ENCODE measurements at regions not wholly inside any gene's neighbourhood (a gene's known extent, or its start where the extent isn't known, plus 50 kb on each side); places are given as distances from the start of the nearest gene placed in this dataset.

GRCh38 chr1:178579095-178579494 lies 66.2 kb downstream of the TEX35 start:
- no peak overlapping the region for H3K4me3 ChIP-seq (ENCODE audit: low read depth, low read length)
- no peak for DNase-seq (ENCODE audit: low read depth)
- no peak for TF ChIP-seq CTCF (IDR thresholded peaks at IDR 0.05; ENCODE audit: control insufficient read depth, extremely low read depth, insufficient read depth)

GRCh38 chr1:178579562-178579961 lies 66.7 kb downstream of the TEX35 start:
- DNase-seq (ENCODE audit: low read depth): no peak

GRCh38 chr1:178580096-178580495 lies 67.2 kb downstream of the TEX35 start:
- no peak for TF ChIP-seq CTCF (IDR thresholded peaks at IDR 0.05; ENCODE audit: control insufficient read depth, extremely low read depth, insufficient read depth)
- no peak overlapping the region for H3K4me3 ChIP-seq (ENCODE audit: low read depth, low read length)
- DNase-seq (ENCODE audit: low read depth): no peak

More at GRCh38 chr1:178579562-178579961, 66.7 kb downstream of the TEX35 start:
- no peak overlapping the region for H3K4me3 ChIP-seq (ENCODE audit: low read depth, low read length)
- no peak for TF ChIP-seq CTCF (IDR thresholded peaks at IDR 0.05; ENCODE audit: control insufficient read depth, extremely low read depth, insufficient read depth)

GRCh38 chr1:178580876-178581275 lies 68.0 kb downstream of the TEX35 start:
- no peak for DNase-seq (ENCODE audit: low read depth)
- no peak overlapping the region for H3K4me3 ChIP-seq (ENCODE audit: low read depth, low read length)
- TF ChIP-seq CTCF (IDR thresholded peaks at IDR 0.05; ENCODE audit: control insufficient read depth, extremely low read depth, insufficient read depth): no peak

GRCh38 chr1:178581351-178582303 lies 68.7 kb downstream of the TEX35 start:
- H3K4me3 ChIP-seq (ENCODE audit: low read depth, low read length): no peak overlapping the region
- TF ChIP-seq CTCF (IDR thresholded peaks at IDR 0.05; ENCODE audit: control insufficient read depth, extremely low read depth, insufficient read depth): no peak
- no peak for DNase-seq (ENCODE audit: low read depth)

GRCh38 chr1:178587096-178587495 lies 74.2 kb downstream of the TEX35 start:
- DNase-seq (ENCODE audit: low read depth): no peak

More at GRCh38 chr1:178587096-178587495, 74.2 kb downstream of the TEX35 start:
- TF ChIP-seq CTCF (IDR thresholded peaks at IDR 0.05; ENCODE audit: control insufficient read depth, extremely low read depth, insufficient read depth): no peak
- H3K4me3 ChIP-seq (ENCODE audit: low read depth, low read length): no peak overlapping the region

Data from LNCaP clone FGC (cell line).